GM10266 (cell line): ENCODE measurements at regions not wholly inside any gene's neighbourhood (a gene's known extent, or its start where the extent isn't known, plus 50 kb on each side); places are given as distances from the start of the nearest gene placed in this dataset.

Experiments
- DNase-seq: peaks from one replicate; pipeline ENCODE4 v3.0.0; 2012; ENCODE audit errors: extremely low spot score
- TF ChIP-seq, protein P1 (sequence below): IDR thresholded peaks from 2 replicates; pipeline ENCODE4 v1.5.1; 2012; ENCODE audit warnings: mild to moderate bottlenecking, low read depth; ENCODE audit not compliant: control insufficient read depth, insufficient read depth; ENCODE audit errors: missing control alignments

DNA sequence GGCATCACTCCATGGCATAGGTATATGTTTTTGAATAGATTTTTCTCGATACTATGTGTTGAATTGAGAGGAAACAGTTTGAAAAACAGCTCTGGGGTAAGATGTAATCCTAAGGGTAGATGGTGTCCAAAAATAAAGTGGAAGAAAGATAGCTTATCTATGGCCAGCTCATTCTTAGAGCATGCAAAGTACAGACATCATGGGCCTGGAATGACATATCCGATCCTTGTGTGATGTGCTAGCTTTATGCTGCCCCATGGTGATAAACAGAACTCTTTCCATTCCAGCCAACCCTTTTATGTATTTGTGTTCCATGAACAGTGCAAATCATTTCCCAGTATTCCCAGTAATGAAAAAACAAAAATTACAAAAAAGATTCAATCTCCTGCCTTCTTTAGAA is 390.2 kb upstream of the NXPH2 start:
- TF ChIP-seq, protein P1, sequence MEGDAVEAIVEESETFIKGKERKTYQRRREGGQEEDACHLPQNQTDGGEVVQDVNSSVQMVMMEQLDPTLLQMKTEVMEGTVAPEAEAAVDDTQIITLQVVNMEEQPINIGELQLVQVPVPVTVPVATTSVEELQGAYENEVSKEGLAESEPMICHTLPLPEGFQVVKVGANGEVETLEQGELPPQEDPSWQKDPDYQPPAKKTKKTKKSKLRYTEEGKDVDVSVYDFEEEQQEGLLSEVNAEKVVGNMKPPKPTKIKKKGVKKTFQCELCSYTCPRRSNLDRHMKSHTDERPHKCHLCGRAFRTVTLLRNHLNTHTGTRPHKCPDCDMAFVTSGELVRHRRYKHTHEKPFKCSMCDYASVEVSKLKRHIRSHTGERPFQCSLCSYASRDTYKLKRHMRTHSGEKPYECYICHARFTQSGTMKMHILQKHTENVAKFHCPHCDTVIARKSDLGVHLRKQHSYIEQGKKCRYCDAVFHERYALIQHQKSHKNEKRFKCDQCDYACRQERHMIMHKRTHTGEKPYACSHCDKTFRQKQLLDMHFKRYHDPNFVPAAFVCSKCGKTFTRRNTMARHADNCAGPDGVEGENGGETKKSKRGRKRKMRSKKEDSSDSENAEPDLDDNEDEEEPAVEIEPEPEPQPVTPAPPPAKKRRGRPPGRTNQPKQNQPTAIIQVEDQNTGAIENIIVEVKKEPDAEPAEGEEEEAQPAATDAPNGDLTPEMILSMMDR = no peak
- no peak for DNase-seq

DNA sequence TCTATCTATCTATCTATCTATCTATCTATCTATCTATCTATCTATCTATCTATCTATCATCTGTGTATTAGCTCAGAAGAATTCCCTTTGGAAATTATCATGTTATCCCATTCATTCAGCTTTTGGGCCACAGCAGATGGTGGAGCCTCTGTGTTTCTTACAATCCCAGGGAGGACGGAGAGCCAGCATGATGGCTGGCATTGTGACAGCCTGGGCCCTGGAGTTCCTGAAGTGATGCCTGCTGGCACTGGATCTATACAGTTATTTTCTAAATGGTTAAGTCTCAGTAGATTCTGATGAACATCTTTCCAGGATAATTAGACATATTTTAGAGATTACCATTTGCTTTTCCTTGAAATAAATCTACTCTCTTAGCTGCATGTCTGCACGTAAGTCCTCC is 385.4 kb upstream of the NXPH2 start:
- TF ChIP-seq, protein P1 = no peak
- no peak for DNase-seq

DNA sequence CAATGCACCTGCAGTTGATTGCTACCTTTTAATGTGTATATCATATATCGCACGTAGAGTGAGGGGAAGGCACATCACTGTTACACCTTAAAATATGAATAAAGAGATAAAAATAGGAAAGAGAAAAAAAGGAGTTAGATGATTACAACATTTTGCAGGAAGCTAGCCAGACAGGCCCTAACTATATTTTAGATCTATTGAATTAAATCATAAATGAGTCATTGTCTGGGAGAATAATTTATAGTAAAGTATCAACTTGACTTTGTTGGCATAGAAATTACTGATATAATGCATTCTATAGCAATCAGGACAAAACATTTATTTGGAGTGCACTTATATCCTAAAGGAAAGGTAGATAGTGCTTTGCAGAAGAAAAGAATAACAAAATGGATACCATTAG is 384.9 kb upstream of the NXPH2 start:
- TF ChIP-seq, protein P1 = no peak
- DNase-seq = no peak

DNA sequence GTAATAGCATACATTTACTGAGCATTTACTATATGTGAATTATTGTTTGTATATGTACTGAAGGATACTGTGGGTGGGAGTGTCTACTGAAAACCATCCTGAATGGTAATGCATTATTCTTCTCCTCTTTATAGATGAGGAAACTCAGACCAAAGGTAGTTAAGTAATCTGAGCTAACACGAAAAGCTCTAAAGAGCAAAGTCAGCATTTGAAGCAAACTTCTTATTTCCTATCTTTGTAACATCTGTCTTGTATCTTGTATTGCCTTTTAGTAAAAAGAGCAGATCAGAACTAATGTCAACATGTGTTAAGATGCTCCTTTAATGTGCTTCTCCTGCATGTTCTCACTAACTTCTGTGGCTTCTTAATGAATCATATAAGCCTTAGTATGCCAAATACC is 382.8 kb upstream of the NXPH2 start:
- no peak for DNase-seq
- TF ChIP-seq, protein P1 = no peak

DNA sequence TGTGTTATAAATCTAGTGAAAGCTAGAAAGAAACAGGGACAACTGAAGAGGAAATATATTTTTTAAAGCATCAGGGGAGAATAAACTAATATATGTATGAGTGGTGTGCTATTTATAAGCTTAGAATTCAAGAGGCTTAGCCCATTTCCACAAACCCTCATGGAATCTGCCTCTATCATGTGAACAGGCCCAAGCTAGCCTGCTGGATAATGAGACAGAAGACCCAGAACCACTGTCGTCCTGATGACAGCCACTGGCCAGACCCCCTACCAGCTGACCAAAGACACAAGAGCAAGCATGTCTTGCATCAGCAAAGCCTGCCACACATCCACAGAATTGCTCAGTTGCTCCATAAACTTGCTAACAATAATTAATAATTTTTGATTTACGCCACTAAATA is 382.3 kb upstream of the NXPH2 start:
- no peak for DNase-seq
- TF ChIP-seq, protein P1 = no peak

DNA sequence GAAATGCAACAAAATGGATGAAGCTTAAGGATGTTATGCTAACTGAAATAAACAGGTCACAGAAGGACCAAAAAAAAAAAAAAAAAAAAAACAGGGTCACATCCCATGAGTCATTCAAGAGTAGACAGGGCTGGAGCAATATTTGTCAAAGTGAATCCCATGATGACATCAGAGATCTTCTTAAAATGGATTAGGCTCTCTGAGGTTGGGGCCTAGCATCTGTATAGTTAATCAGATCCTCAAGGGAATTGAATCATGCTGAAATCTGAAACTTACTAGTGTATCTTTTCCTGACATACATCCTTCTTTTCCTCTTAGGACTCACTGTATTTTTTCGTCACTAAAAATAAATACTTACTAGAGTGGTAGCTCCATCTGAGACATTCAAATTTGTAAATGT is 380.6 kb upstream of the NXPH2 start:
- DNase-seq = no peak
- TF ChIP-seq, protein P1 = no peak

DNA sequence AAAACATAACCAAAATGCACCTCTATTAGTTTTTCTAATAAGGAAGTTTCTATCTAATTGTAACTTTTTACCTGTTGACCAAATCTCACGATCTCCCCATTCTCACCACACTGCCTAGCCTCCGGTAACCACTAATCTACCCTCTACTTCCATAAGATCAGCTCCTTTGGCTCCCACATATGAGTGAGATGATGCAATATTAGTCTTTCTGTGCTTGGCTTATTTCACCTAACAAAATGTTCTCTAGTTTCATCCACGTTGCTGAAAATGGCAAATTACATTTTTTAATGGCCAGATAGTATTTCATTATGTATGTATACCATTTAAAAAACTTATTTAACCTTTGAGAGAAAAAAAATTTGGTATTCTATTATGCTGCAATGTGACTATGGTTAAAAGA is 379.0 kb upstream of the NXPH2 start:
- DNase-seq = no peak
- TF ChIP-seq, protein P1 = no peak

DNA sequence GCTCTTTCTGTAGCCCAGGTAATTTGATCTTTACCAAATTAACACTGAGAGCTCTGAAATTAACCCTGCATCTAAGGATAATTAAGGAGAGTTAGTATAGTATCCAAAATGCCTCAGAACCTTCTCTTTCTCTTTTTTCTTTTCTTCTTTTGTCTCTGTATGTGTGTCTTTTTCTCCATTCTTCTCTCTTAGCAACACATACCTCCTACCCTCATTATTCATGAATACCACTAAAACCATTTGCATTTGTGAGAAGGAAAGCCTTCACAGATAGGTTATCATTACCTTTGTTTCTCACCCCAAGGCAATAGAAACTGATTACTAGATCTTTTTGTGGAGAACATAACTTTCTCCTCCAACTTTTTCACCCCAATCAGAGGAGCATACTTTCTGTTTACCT is 376.5 kb upstream of the NXPH2 start:
- no peak for DNase-seq
- TF ChIP-seq, protein P1 = no peak
